GM18498 (cell line): ENCODE measurements at regions not wholly inside any gene's neighbourhood (a gene's known extent, or its start where the extent isn't known, plus 50 kb on each side); places are given as distances from the start of the nearest gene placed in this dataset.

Experiments used
- ATAC-seq: cut with Tn5 transposase; IDR thresholded peaks from one replicate; pipeline ENCODE4 v1.9.1; 2021; ENCODE audit warnings: mild to moderate bottlenecking, moderate library complexity; ENCODE audit not compliant: unreplicated experiment

DNA sequence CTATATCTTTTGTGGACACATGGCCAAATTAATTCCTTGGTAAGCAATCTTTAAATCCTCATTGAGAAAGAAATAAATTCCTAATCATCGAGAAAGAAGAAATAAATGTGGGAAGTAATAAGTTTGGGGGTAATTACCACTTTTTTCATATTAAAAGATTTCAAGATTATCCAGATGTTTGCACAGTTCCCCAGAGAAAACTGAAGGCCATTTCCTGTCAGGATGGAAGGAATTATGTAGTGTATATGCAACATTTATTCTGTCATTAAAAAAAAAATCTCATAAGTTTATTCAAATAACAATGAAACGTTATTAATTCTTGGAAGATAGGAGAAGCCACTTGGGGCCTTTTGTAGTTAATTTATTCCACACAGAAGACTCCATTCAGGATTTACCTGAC is 385.6 kb upstream of the NR3C2 start:
- ATAC-seq, result no peak

- ATAC-seq, result no peak
These were observed 381.2 kb upstream of the NR3C2 start for GRCh38 chr4:148823419-148823769.

GRCh38 chr4:148822572-148823418 is 380.6 kb upstream of the NR3C2 start:
- ATAC-seq, result no peak

DNA sequence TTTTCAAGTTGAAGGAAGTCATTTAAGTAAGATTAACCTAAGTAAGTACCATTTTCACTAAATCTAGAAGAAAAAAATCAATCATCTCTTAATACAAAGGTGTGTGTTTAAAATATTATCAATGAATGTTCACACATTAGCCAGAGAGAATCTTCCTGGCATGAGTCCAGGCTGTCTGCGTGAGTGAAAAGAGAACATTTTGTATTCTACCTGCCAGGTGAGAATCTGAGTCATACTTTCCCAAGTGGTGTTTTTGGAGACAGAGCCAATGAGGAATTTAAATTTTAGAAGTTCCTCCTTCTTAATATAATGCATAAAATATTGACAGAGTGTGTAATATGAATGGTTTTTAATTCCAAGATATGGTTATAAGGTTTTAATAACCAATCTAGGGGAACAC is 371.8 kb upstream of the NR3C2 start:
- ATAC-seq, result no peak

GRCh38 chr4:148813289-148813688 is 371.1 kb upstream of the NR3C2 start:
- ATAC-seq, result no peak

DNA sequence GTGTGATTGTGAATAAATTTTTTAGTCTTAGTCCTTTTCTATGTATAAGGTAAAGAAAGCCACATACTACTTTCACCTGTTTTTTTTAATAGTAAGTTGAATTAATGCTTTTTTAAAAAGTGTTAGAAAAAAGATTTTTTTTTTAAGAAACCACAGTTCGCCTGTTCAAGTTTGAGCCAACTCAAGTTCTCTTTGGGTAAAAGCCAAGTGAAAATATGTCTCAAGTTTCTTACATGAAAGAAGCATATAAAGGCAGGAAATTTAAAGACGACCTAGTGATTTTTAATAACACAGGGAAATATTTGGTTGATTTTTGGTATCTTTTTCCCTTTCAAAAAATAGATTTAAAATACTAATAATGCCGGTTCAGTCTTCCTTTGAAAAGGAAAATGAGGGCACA is 369.9 kb upstream of the NR3C2 start:
- no peak for ATAC-seq

- ATAC-seq, result no peak
These were observed 368.2 kb upstream of the NR3C2 start for GRCh38 chr4:148810461-148810860.

- ATAC-seq, result no peak
These were observed 366.2 kb upstream of the NR3C2 start for GRCh38 chr4:148808416-148808815.

GRCh38 chr4:148800940-148801339 is 358.7 kb upstream of the NR3C2 start:
- ATAC-seq, result no peak

- ATAC-seq, result no peak
These were observed 358.2 kb upstream of the NR3C2 start for GRCh38 chr4:148800336-148800885.

DNA sequence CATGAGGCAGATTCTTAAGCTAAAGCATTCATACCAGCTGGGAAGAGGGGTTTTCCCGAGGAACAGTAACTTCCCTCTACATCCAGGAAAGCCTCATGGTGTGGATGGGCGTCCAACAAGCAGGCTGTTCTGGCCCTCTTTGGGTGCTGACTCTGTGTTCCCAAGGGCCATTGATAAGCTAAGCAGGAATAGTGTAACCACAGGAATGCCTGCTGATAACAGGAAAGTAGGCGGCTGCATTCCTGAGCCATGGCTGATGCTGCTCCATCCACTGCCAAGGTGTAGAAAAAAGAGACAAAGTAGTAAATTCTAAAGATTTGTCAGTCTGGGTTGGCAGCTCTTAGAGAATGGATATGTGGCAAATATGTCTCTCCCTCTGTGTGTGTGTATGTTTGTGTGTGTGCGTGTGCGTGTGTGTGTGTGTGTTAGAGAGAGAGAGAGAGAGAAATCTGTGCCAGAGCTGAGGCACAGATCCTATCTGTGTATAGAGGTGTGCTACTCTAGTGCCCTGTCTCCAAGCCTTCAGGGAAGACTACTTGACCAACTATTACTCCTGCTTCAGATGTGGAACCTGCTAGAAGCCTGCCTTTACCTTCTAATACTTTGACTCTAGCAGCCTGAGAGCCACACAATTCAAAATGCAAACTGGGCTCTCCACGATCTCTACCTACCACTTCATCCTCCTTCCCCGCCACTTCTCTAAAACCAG is 353.1 kb upstream of the NR3C2 start:
- no peak for ATAC-seq

GRCh38 chr4:148793221-148793620 is 351.0 kb upstream of the NR3C2 start:
- no peak for ATAC-seq

GRCh38 chr4:148790691-148791090 is 348.5 kb upstream of the NR3C2 start:
- no peak for ATAC-seq

DNA sequence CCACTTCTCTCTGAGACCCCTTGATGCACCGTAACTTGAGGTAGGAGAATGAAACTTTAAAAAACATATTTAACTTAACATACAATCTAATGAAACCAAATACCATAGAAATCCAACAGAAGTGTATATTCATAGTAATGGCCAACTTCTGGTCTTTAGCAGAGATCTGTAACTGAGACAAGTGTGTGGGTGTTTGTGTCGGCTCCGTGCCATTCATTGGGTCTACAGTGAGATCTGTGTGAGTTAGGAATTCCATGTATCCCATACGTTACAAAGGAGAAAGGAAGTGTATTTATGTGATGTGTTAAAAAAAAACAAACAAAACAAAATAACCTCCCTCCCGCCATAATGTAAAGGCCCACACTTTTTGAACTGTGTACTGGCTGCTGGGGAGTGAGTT is 348.0 kb upstream of the NR3C2 start:
- no peak for ATAC-seq

- no peak for ATAC-seq
These were observed 345.7 kb upstream of the NR3C2 start for GRCh38 chr4:148787831-148788477.

DNA sequence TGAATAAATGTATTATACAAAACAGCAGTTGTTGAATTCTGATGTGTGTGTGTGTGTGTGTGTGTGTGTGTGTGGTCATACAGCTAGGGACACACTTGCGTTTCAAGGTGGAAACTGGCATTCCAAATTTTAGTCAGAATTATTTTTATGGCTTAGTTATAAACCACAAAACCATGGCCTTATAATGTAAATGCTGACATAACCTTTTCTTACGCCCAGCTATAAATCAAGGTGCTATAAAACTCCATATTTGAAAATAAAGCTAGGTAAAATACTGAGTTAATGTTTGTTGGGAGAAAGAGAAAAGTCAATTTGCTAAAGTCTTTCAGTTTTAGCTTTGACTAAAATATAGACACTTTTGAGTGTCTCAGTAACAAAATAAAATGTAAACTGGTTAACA is 345.1 kb upstream of the NR3C2 start:
- no peak for ATAC-seq

- ATAC-seq, result no peak
These were observed 344.5 kb upstream of the NR3C2 start for GRCh38 chr4:148786699-148787098.

- no peak for ATAC-seq
These were observed 340.1 kb upstream of the NR3C2 start for GRCh38 chr4:148782284-148782683.

GRCh38 chr4:148780426-148781005 is 338.3 kb upstream of the NR3C2 start:
- ATAC-seq, result no peak

GRCh38 chr4:148779771-148780170 is 337.6 kb upstream of the NR3C2 start:
- ATAC-seq, result no peak

GRCh38 chr4:148778980-148779675 is 336.9 kb upstream of the NR3C2 start:
- ATAC-seq, result no peak
